ENCODE measurements at regions not wholly inside any gene's neighbourhood (a gene's known extent, or its start where the extent isn't known, plus 50 kb on each side); places are given as distances from the start of the nearest gene placed in this dataset.

DNA sequence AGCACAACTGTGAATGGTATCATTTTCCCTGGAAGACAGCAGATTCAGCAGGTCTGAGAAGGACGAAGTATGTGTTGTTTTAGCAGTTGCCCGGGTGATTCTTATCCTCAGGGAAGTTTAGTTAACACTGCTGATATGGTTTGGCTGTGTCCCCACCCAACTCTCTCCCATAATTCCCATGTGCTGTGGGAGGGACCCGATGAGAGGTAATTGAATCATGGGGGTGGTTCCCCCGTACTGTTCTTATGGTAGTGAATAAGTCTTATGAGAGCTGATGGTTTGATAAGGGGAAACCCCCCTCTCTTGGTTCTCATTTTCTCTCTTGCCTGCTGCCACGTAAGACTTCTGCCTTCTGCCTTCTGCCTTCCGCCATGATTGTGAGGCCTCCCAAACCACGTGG lies 81.0 kb upstream of the UBAC2 start:
- ATAC-seq: no peak
- Histone ChIP-seq H3K4me1 (no peaks in the 10 kb centered on the region), H3K27me3 (no peaks in the 10 kb centered on the region), H3K9me3 (no peaks in the 10 kb centered on the region), H3K36me3 (no peaks in the 10 kb centered on the region), H3K4me3 (no peak overlapping the region), H3K27ac (no peak overlapping the region)
- in situ Hi-C loops (cut with MboI; ENCODE audit: low sequenced_read_pairs in 4 of 4): no loop called here
- DNase-seq: no peak
- intact Hi-C loops (cut with DNase I; ENCODE audit: low total_unique reads): no loop called here
- TF ChIP-seq, protein P1, sequence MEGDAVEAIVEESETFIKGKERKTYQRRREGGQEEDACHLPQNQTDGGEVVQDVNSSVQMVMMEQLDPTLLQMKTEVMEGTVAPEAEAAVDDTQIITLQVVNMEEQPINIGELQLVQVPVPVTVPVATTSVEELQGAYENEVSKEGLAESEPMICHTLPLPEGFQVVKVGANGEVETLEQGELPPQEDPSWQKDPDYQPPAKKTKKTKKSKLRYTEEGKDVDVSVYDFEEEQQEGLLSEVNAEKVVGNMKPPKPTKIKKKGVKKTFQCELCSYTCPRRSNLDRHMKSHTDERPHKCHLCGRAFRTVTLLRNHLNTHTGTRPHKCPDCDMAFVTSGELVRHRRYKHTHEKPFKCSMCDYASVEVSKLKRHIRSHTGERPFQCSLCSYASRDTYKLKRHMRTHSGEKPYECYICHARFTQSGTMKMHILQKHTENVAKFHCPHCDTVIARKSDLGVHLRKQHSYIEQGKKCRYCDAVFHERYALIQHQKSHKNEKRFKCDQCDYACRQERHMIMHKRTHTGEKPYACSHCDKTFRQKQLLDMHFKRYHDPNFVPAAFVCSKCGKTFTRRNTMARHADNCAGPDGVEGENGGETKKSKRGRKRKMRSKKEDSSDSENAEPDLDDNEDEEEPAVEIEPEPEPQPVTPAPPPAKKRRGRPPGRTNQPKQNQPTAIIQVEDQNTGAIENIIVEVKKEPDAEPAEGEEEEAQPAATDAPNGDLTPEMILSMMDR (IDR thresholded peaks at IDR 0.05 in 4 of 5, conservative IDR thresholded peaks at IDR 0.05 in 1 of 5): no peak
- no peak for TF ChIP-seq POLR2A (IDR thresholded peaks at IDR 0.05)

DNA sequence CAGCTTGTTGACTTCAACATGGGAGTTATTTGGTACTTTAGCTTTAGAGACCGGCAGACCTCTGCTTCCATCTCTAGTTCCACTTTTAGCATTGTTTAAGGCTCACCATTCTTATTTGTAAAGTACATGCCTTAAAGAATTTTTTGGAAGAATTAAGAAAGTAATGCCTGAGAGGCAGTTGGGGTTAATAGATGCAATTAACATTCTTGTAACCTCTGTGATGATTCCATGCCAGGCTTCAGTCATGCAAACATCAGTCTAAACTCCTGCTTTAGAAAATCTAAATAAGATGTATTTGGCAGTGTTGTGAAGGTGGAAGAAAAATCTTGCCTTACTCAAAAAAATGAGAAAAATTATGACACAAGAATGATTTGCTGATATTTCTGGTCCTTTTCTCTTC lies 79.9 kb upstream of the UBAC2 start:
- H3K27ac ChIP-seq: no peak overlapping the region
- H3K4me3 ChIP-seq: no peak overlapping the region
- TF ChIP-seq, protein P1 (IDR thresholded peaks at IDR 0.05 in 4 of 5, conservative IDR thresholded peaks at IDR 0.05 in 1 of 5): no peak
- TF ChIP-seq POLR2A (IDR thresholded peaks at IDR 0.05): no peak
- in situ Hi-C loops (cut with MboI; ENCODE audit: low sequenced_read_pairs in 4 of 4) (no loop called here), intact Hi-C loops (cut with DNase I; ENCODE audit: low total_unique reads) (no loop called here)
- no peaks in the 10 kb centered on the region for H3K9me3 ChIP-seq
- no peaks in the 10 kb centered on the region for H3K4me1 ChIP-seq
- H3K27me3 ChIP-seq: no peaks in the 10 kb centered on the region
- H3K36me3 ChIP-seq: no peaks in the 10 kb centered on the region
- ATAC-seq (no peak), DNase-seq (no peak)

DNA sequence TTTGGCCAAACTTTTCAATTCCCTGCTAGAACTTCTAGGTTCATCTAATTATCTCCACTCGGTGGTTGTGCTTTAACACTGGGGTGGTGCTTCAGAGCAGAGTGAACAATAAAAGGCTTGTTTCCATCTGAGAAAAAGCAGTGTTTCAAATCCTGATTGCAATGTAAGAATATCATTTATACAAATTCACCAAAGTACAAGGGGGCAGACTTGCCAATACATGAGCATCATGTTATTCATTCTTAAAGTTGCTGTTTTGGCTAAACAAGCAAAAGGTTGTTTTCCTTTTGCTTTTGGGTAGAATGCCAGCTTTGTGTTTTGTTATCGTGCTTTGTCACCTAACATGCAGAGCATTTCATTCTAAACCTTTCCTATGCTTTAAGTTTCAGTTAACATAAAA lies 78.5 kb upstream of the UBAC2 start:
- DNase-seq (no peak), ATAC-seq (no peak)
- Histone ChIP-seq H3K36me3 (no peaks in the 10 kb centered on the region), H3K27ac (no peak overlapping the region), H3K9me3 (no peaks in the 10 kb centered on the region), H3K4me3 (no peak overlapping the region), H3K4me1 (no peaks in the 10 kb centered on the region), H3K27me3 (no peaks in the 10 kb centered on the region)
- in situ Hi-C loops (cut with MboI; ENCODE audit: low sequenced_read_pairs in 4 of 4): no loop called here
- TF ChIP-seq, protein P1 (IDR thresholded peaks at IDR 0.05 in 4 of 5, conservative IDR thresholded peaks at IDR 0.05 in 1 of 5): no peak
- TF ChIP-seq POLR2A (IDR thresholded peaks at IDR 0.05): no peak
- intact Hi-C loops (cut with DNase I; ENCODE audit: low total_unique reads): no loop called here

DNA sequence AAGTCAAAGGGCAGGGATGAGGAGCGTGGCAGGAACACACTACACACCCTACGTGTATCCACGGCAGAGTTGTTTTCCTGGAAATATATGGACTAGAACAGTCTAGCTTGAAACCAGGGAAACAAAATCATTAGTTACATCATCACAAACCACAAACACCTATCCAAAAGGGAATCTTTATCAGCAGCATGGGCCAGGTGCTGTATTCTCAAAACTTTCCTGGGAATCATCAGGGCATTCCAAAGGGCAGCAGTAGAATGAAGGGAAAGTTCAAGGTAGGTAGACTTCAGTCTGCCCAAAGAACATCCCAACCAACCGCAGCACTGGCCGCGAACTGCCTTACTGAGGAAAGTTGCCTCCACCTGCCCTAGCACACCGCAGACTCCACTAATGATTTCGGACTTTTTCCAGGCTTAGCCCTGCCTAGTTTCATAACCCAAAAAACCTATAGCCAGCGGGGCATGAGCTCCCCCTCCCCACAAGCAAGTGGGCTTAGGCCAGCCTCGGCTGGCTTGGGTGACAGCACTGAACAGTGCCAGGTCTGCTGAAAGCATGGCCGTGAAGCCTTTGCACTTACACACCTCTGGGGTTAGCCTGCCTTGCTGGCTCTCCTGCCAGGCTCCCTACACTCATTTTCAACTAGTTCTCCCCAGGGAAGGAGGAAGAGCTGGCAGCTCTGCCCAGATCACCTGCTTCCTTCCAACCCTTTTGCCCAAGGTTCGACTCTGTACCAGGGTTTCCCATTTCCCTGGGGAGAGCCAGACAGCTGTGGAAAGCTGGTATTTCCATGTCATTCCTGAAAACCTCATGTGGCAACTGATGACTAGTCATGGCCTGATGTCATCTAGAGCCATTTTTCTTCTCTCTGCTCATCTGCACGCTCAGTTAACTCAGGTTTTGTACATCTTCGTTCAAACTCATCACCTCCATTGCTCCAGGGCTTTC lies 77.3 kb upstream of the UBAC2 start:
- DNase-seq: no peak
- no peak for ATAC-seq
- Histone ChIP-seq H3K4me3 (no peak overlapping the region), H3K27ac (no peak overlapping the region), H3K36me3 (no peaks in the 10 kb centered on the region), H3K4me1 (no peaks in the 10 kb centered on the region), H3K9me3 (no peaks in the 10 kb centered on the region), H3K27me3 (no peaks in the 10 kb centered on the region)
- intact Hi-C loops (cut with DNase I; ENCODE audit: low total_unique reads): no loop called here
- in situ Hi-C loops (cut with MboI; ENCODE audit: low sequenced_read_pairs in 4 of 4): no loop called here
- no peak for TF ChIP-seq POLR2A (IDR thresholded peaks at IDR 0.05)
- TF ChIP-seq, protein P1 (IDR thresholded peaks at IDR 0.05 in 4 of 5, conservative IDR thresholded peaks at IDR 0.05 in 1 of 5): no peak

All from gastrocnemius medialis (tissue), 4 donors.